Neural cell (in vitro differentiated cells): ENCODE measurements at regions not wholly inside any gene's neighbourhood (a gene's known extent, or its start where the extent isn't known, plus 50 kb on each side); places are given as distances from the start of the nearest gene placed in this dataset.

ENCODE experiments used
- H2AFZ ChIP-seq: fragments of 200-600, 300-800 bp; sonication (generic), shearing (Covaris generic); 2 replicates; pipeline ENCODE4 v1.6.0; 2014; ENCODE audit warnings: low read depth, mild to moderate bottlenecking, antibody characterized with exemption, low read length, moderate library complexity
- H3F3A ChIP-seq: fragments of 200-600 bp; shearing (Covaris generic); 2 replicates; pipeline ENCODE4 v1.6.1; 2016; ENCODE audit warnings: mild to moderate bottlenecking, moderate library complexity, mixed read lengths, antibody characterized with exemption, low read length; ENCODE audit not compliant: insufficient read depth, poor library complexity, severe bottlenecking
- H3K27ac ChIP-seq: fragments of 200-600, 300-800 bp; sonication (generic), shearing (Covaris generic); 2 replicates; pipeline ENCODE4 v1.5.1; 2014; ENCODE audit warnings: mild to moderate bottlenecking, low read length, moderate library complexity
- H3K27me3 ChIP-seq: fragments of 300-800, 200-600 bp; sonication (generic), shearing (Covaris generic); 2 replicates; pipeline ENCODE4 v1.6.0; 2014; ENCODE audit warnings: mild to moderate bottlenecking, low read depth, low read length, moderate library complexity; ENCODE audit not compliant: insufficient read depth
- H3K36me3 ChIP-seq: fragments of 300-800, 200-600 bp; sonication (generic), shearing (Covaris generic); 2 replicates; pipeline ENCODE4 v1.5.1; 2014; ENCODE audit warnings: mild to moderate bottlenecking, antibody characterized with exemption, low read length, moderate library complexity; ENCODE audit not compliant: insufficient read depth
- H3K4me2 ChIP-seq: fragments of 300-800, 200-600 bp; sonication (generic), shearing (Covaris generic); 2 replicates; pipeline ENCODE4 v1.6.0; 2014; ENCODE audit warnings: mild to moderate bottlenecking, low read length
- H3K4me3 ChIP-seq: fragments of 300-800, 200-600 bp; sonication (generic), shearing (Covaris generic); 2 replicates; pipeline ENCODE4 v1.5.1; 2014; ENCODE audit warnings: mild to moderate bottlenecking, low read length, moderate library complexity
- H3K79me2 ChIP-seq: fragments of 200-600 bp; shearing (Covaris generic); replicated peaks from 2 replicates; pipeline ENCODE4 v1.6.0; 2014; ENCODE audit warnings: mild to moderate bottlenecking, low read length, moderate library complexity; ENCODE audit not compliant: insufficient read depth
- H3K9ac ChIP-seq: fragments of 300-800, 200-600 bp; sonication (generic), shearing (Covaris generic); 2 replicates; pipeline ENCODE4 v1.6.1; 2016; ENCODE audit warnings: mild to moderate bottlenecking, low read length, mixed read lengths
- H3K9me2 ChIP-seq: fragments of 200-600 bp; shearing (Covaris generic); 2 replicates; pipeline ENCODE4 v1.6.1; 2016; ENCODE audit warnings: mild to moderate bottlenecking, low read length, mixed read lengths; ENCODE audit not compliant: insufficient read depth
- H3K9me3 ChIP-seq: fragments of 200-600, 300-800 bp; sonication (generic), shearing (Covaris generic); 2 replicates; pipeline ENCODE4 v1.6.1; 2016; ENCODE audit warnings: mild to moderate bottlenecking, mixed run types, low read length, moderate library complexity, mixed read lengths
- H4K20me1 ChIP-seq: fragments of 200-600 bp; shearing (Covaris generic); 2 replicates; pipeline ENCODE4 v1.6.1; 2016; ENCODE audit warnings: mild to moderate bottlenecking, mixed run types; ENCODE audit not compliant: insufficient read depth
- CTCF ChIP-seq: fragments of 450-650 bp; IDR thresholded peaks from 2 replicates; pipeline ENCODE4 v1.5.1; 2014; ENCODE audit warnings: antibody characterized with exemption, mild to moderate bottlenecking, moderate library complexity; ENCODE audit not compliant: poor library complexity, severe bottlenecking
- EP300 ChIP-seq: fragments of 450-650 bp; conservative IDR thresholded peaks from 2 replicates; pipeline ENCODE4 v1.6.1; 2014; ENCODE audit warnings: antibody characterized with exemption, mild to moderate bottlenecking, moderate library complexity; ENCODE audit not compliant: poor library complexity, severe bottlenecking
- EZH2 ChIP-seq: fragments of 200-600, 300-800 bp; shearing (Covaris generic), sonication (generic); IDR thresholded peaks from 2 replicates; pipeline ENCODE4 v1.6.1; 2014; ENCODE audit warnings: antibody characterized with exemption, low read length, borderline replicate concordance, mild to moderate bottlenecking; ENCODE audit not compliant: insufficient read depth, poor library complexity, severe bottlenecking
- MXI1 ChIP-seq: fragments of 450-650 bp; conservative IDR thresholded peaks from 2 replicates; pipeline ENCODE4 v1.6.1; 2014; ENCODE audit warnings: antibody characterized with exemption, mild to moderate bottlenecking; ENCODE audit not compliant: poor library complexity, severe bottlenecking
- POLR2AphosphoS5 ChIP-seq: IDR thresholded peaks from 2 replicates; pipeline ENCODE4 v1.6.1; 2012
- RAD21 ChIP-seq: fragments of 450-650 bp; conservative IDR thresholded peaks from 2 replicates; pipeline ENCODE4 v1.6.1; 2014; ENCODE audit warnings: antibody characterized with exemption, mild to moderate bottlenecking, moderate library complexity
- REST ChIP-seq: IDR thresholded peaks from 2 replicates; pipeline ENCODE4 v1.6.1; 2012; ENCODE audit warnings: borderline replicate concordance
- SMC3 ChIP-seq: fragments of 450-650 bp; conservative IDR thresholded peaks from 2 replicates; pipeline ENCODE4 v1.6.1; 2014; ENCODE audit warnings: antibody characterized with exemption, mild to moderate bottlenecking, moderate library complexity; ENCODE audit not compliant: poor library complexity
- TAF1 ChIP-seq: IDR thresholded peaks from 2 replicates; pipeline ENCODE4 v1.6.1; 2012; ENCODE audit warnings: low read depth

GRCh38 chr11:81368192-81368591 lies 1365.5 kb downstream of the FAM181B start:
- H3K4me3 ChIP-seq, result no peak overlapping the region
- no peaks in the 10 kb centered on the region for H4K20me1 ChIP-seq
- H3K36me3 ChIP-seq, result no peaks in the 10 kb centered on the region
- no peak overlapping the region for H3K9ac ChIP-seq
- H3K9me2 ChIP-seq, result no peaks in the 10 kb centered on the region
- H3K4me2 ChIP-seq, result no peak overlapping the region
- TF ChIP-seq TAF1 (no peak), REST (no peak), SMC3 (no peak), EP300 (no peak), POLR2AphosphoS5 (no peak), CTCF (no peak), EZH2 (no peak), MXI1 (no peak), RAD21 (no peak)
- H2AFZ ChIP-seq, result no peak overlapping the region
- H3K79me2 ChIP-seq, result no peaks in the 10 kb centered on the region
- no peaks in the 10 kb centered on the region for H3K9me3 ChIP-seq
- no peak overlapping the region for H3K27ac ChIP-seq
- H3K27me3 ChIP-seq, result no peaks in the 10 kb centered on the region
- no peaks in the 10 kb centered on the region for H3F3A ChIP-seq

GRCh38 chr11:81365496-81365895 lies 1368.2 kb downstream of the FAM181B start:
- H3K27me3 ChIP-seq, result no peaks in the 10 kb centered on the region
- no peak overlapping the region for H3K27ac ChIP-seq
- H3F3A ChIP-seq, result no peaks in the 10 kb centered on the region
- H3K9me2 ChIP-seq, result no peaks in the 10 kb centered on the region
- TF ChIP-seq CTCF, result no peak
- no peak for TF ChIP-seq TAF1
- TF ChIP-seq EZH2, result no peak
- no peak for TF ChIP-seq POLR2AphosphoS5
- no peak for TF ChIP-seq MXI1
- no peaks in the 10 kb centered on the region for H3K9me3 ChIP-seq
- H3K36me3 ChIP-seq, result no peaks in the 10 kb centered on the region
- no peaks in the 10 kb centered on the region for H3K79me2 ChIP-seq
- H3K9ac ChIP-seq, result no peak overlapping the region
- H2AFZ ChIP-seq, result no peak overlapping the region
- no peak overlapping the region for H3K4me3 ChIP-seq
- no peak overlapping the region for H3K4me2 ChIP-seq
- H4K20me1 ChIP-seq, result no peaks in the 10 kb centered on the region
